CD4-positive, alpha-beta T cell (primary cell): ENCODE measurements at regions not wholly inside any gene's neighbourhood (a gene's known extent, or its start where the extent isn't known, plus 50 kb on each side); places are given as distances from the start of the nearest gene placed in this dataset.
"Not testable (repeated sequence)": the region's sequence is repeated elsewhere in the genome, so short reads cannot be mapped to it uniquely, and the experiment has no call there.

ENCODE experiments used
- ATAC-seq: fragments of 200-7000 bp; cut with Tn5 transposase; one replicate; pipeline ENCODE4 v1.10.0; 2022; ENCODE audit warnings: mild to moderate bottlenecking; ENCODE audit not compliant: poor library complexity
- CTCF ChIA-PET: fragments of 350-600 bp; sonication (Branson Sonifier 250); formaldehyde crosslinking; loops from one replicate; lab custom pipeline; 2021; ENCODE audit warnings: antibody characterized with exemption, inconsistent platforms; lab: Charles Lee
- POLR2A ChIA-PET: fragments of 350-600 bp; sonication (Branson Sonifier 250); formaldehyde crosslinking; loops from one replicate; lab custom pipeline; 2021; ENCODE audit warnings: antibody characterized with exemption, inconsistent platforms; lab: Charles Lee
- DNase-seq, 14 experiments: peaks; one replicate each; pipeline ENCODE4 v3.0.0-alpha.2; 2013 to 2020; ENCODE audit warnings: mixed read lengths in 2 of 14
- H3K27ac ChIP-seq, 2 donors: one replicate each; pipeline versions ENCODE4 v1.5.1 to v1.7.0; 2013; ENCODE audit warnings: low read length in 2 of 2, low read depth in 1 of 2, mild to moderate bottlenecking in 1 of 2
- H3K27me3 ChIP-seq, 2 experiments: 1 replicate in 1 of 2; 2 replicates in 1 of 2; pipeline versions ENCODE4 v1.6.1 to v1.7.0; 2013; ENCODE audit warnings: low read length in 2 of 2, control low read depth in 1 of 2, mild to moderate bottlenecking in 1 of 2, moderate library complexity in 1 of 2; ENCODE audit not compliant: insufficient read depth in 2 of 2, control insufficient read depth in 1 of 2
- H3K36me3 ChIP-seq: one replicate; pipeline ENCODE4 v1.6.1; 2013; ENCODE audit warnings: low read length, control low read depth; ENCODE audit not compliant: insufficient read depth
- H3K4me1 ChIP-seq: one replicate; pipeline ENCODE4 v1.6.1; 2013; ENCODE audit warnings: low read length, control low read depth; ENCODE audit not compliant: insufficient read depth
- H3K4me3 ChIP-seq: one replicate; pipeline ENCODE4 v1.5.1; 2013; ENCODE audit warnings: mild to moderate bottlenecking, low read length, moderate library complexity
- H3K9me3 ChIP-seq, 2 experiments: 1 replicate in 1 of 2; 2 replicates in 1 of 2; pipeline versions ENCODE4 v1.6.1 to v1.7.0; 2013; ENCODE audit warnings: low read length in 2 of 2, mild to moderate bottlenecking in 2 of 2, control low read depth in 1 of 2, moderate library complexity in 1 of 2; ENCODE audit not compliant: control insufficient read depth in 1 of 2, insufficient read depth in 1 of 2
- H3K27ac Mint-ChIP-seq: one replicate; pipeline ENCODE4 v1.8.0; 2020; ENCODE audit warnings: mixed read lengths
- H3K27me3 Mint-ChIP-seq: one replicate; pipeline ENCODE4 v1.8.0; 2021; ENCODE audit warnings: mixed read lengths
- H3K36me3 Mint-ChIP-seq: one replicate; pipeline ENCODE4 v1.8.0; 2021; ENCODE audit warnings: low read depth, mixed read lengths
- H3K4me1 Mint-ChIP-seq: one replicate; pipeline ENCODE4 v1.8.0; 2021; ENCODE audit warnings: low read depth, mixed read lengths
- H3K4me3 Mint-ChIP-seq: one replicate; pipeline ENCODE4 v1.8.0; 2020; ENCODE audit warnings: mild to moderate bottlenecking, mixed read lengths
- H3K9me3 Mint-ChIP-seq: one replicate; pipeline ENCODE4 v1.8.0; 2020; ENCODE audit warnings: mixed read lengths
- CTCF ChIP-seq: fragments of 200-600 bp; IDR thresholded peaks from one replicate; pipeline ENCODE4 v1.8.0; 2022; ENCODE audit warnings: antibody characterized with exemption, mild to moderate bottlenecking
- intact Hi-C, 2 experiments: fragments of 100-400 bp; cut with DNase I in 1 of 2; cut with micrococcal nuclease in 1 of 2; formaldehyde crosslinking; loops; one replicate each; pipeline versions ENCODE4 v1.15.1 to v1.9.0; 2023 to 2025; cut with DNase I, micrococcal nuclease

- Histone ChIP-seq H3K27ac (no peak overlapping the region), H3K9me3 (no peaks in the 10 kb centered on the region), H3K4me3 (no peak overlapping the region), H3K36me3 (no peaks in the 10 kb centered on the region), H3K27me3 (no peaks in the 10 kb centered on the region), H3K4me1 (no peaks in the 10 kb centered on the region)
- DNase-seq: peak in 2 of 14 experiments; percentile 29 to 30
- no peaks in the 10 kb centered on the region for H3K4me1 Mint-ChIP-seq
- no peak overlapping the region for H3K27ac Mint-ChIP-seq
- no peaks in the 10 kb centered on the region for H3K36me3 Mint-ChIP-seq
- no peak for TF ChIP-seq CTCF
- H3K4me3 Mint-ChIP-seq: no peak overlapping the region
- intact Hi-C loops: no loop called here
- H3K9me3 Mint-ChIP-seq: peaks cover 2% of the 10 kb centered on the region
- CTCF ChIA-PET: no interaction called here
- H3K27me3 Mint-ChIP-seq: peaks cover 4% of the 10 kb centered on the region
- POLR2A ChIA-PET: no interaction called here
- ATAC-seq: no peak
Observed at GRCh38 chr18:62460851-62461300, 61.9 kb upstream of the ZCCHC2 start.

GRCh38 chr18:62461591-62461990 is 61.2 kb upstream of the ZCCHC2 start:
- intact Hi-C loops: no loop called here
- no peak overlapping the region for H3K4me3 Mint-ChIP-seq
- POLR2A ChIA-PET: no interaction called here

GRCh38 chr18:62464266-62464665 is 58.6 kb upstream of the ZCCHC2 start:
- no peaks in the 10 kb centered on the region for H3K4me1 Mint-ChIP-seq
- H3K36me3 ChIP-seq: no peaks in the 10 kb centered on the region

More at GRCh38 chr18:62461591-62461990, 61.2 kb upstream of the ZCCHC2 start:
- no peaks in the 10 kb centered on the region for H3K27me3 ChIP-seq
- TF ChIP-seq CTCF: no peak
- H3K4me1 ChIP-seq: no peaks in the 10 kb centered on the region
- Mint-ChIP-seq H3K27me3 (no peaks in the 10 kb centered on the region), H3K9me3 (peaks cover 2% of the 10 kb centered on the region), H3K4me1 (no peaks in the 10 kb centered on the region), H3K36me3 (no peaks in the 10 kb centered on the region), H3K27ac (no peak overlapping the region)
- H3K9me3 ChIP-seq: no peaks in the 10 kb centered on the region
- ATAC-seq (no peak), DNase-seq (no peak)
- no peak overlapping the region for H3K4me3 ChIP-seq
- H3K36me3 ChIP-seq: no peaks in the 10 kb centered on the region
- H3K27ac ChIP-seq: no peak overlapping the region
- CTCF ChIA-PET: no interaction called here

DNA sequence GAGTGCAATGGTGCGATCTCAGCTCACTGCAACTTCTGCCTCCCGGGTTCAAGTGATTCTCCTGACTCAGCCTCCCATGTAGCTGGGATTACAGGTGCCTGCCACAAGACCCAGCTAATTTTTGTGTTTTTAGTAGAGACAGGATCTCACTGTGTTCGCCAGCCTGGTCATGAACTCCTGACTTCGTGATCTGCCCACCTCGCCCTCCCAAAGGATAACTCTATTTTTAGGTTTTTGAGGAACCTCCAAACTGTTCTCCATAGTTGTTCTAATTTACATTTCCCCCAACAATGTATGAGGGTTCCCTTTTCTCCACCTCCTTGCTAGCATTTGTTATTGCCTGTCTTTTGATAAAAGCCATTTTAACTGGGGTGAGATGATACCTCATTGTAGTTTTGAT is 53.7 kb upstream of the ZCCHC2 start:
- POLR2A ChIA-PET, CTCF ChIA-PET: not testable (repeated sequence)

More at GRCh38 chr18:62464266-62464665, 58.6 kb upstream of the ZCCHC2 start:
- H3K9me3 Mint-ChIP-seq: peaks cover 9% of the 10 kb centered on the region
- no peaks in the 10 kb centered on the region for H3K36me3 Mint-ChIP-seq
- DNase-seq (no peak), ATAC-seq (no peak)
- Histone ChIP-seq H3K9me3 (no peaks in the 10 kb centered on the region), H3K27ac (no peak overlapping the region), H3K27me3 (no peaks in the 10 kb centered on the region), H3K4me1 (no peaks in the 10 kb centered on the region), H3K4me3 (no peak overlapping the region)
- H3K27me3 Mint-ChIP-seq: no peaks in the 10 kb centered on the region
- H3K4me3 Mint-ChIP-seq: no peak overlapping the region
- CTCF ChIA-PET: no interaction called here
- POLR2A ChIA-PET: no interaction called here
- intact Hi-C loops: no loop called here
- no peak for TF ChIP-seq CTCF
- H3K27ac Mint-ChIP-seq: no peak overlapping the region

More for the DNA sequence above, 53.7 kb upstream of the ZCCHC2 start:
- H3K4me1 ChIP-seq, H3K36me3 Mint-ChIP-seq, intact Hi-C loops, H3K4me3 ChIP-seq, H3K4me1 Mint-ChIP-seq, DNase-seq, H3K27ac ChIP-seq, H3K27me3 ChIP-seq, ATAC-seq, H3K27ac Mint-ChIP-seq, H3K36me3 ChIP-seq, H3K4me3 Mint-ChIP-seq: not testable (repeated sequence)
- Mint-ChIP-seq H3K27me3 (peaks cover 27% of the 10 kb centered on the region), H3K9me3 (peaks cover 26% of the 10 kb centered on the region)
- H3K9me3 ChIP-seq: peaks cover 0 to 20% of the 10 kb centered on the region in 2 experiments
